LNCaP clone FGC (cell line): ENCODE measurements at regions not wholly inside any gene's neighbourhood (a gene's known extent, or its start where the extent isn't known, plus 50 kb on each side); places are given as distances from the start of the nearest gene placed in this dataset.
"Not testable (repeated sequence)": the region's sequence is repeated elsewhere in the genome, so short reads cannot be mapped to it uniquely, and the experiment has no call there.

ENCODE experiments used
- DNase-seq: peaks from one replicate; pipeline ENCODE4 v3.0.0-alpha.2; 2011; ENCODE audit warnings: low read depth
- H3K4me3 ChIP-seq: 2 replicates; pipeline ENCODE4 v1.5.1; 2011; ENCODE audit warnings: mild to moderate bottlenecking, low read depth, low read length, control low read depth
- CTCF ChIP-seq: IDR thresholded peaks from 2 replicates; pipeline ENCODE4 v1.5.1; 2012; ENCODE audit warnings: mild to moderate bottlenecking; ENCODE audit not compliant: control insufficient read depth, insufficient read depth; ENCODE audit errors: extremely low read depth

- TF ChIP-seq CTCF = no peak
- no peak for DNase-seq
- H3K4me3 ChIP-seq = no peak overlapping the region
Observed at GRCh38 chr7:17043012-17043877, 161.5 kb upstream of the AGR3 start.

- no peak overlapping the region for H3K4me3 ChIP-seq
- DNase-seq = no peak
- TF ChIP-seq CTCF = no peak
Observed at GRCh38 chr7:17044396-17044795, 162.6 kb upstream of the AGR3 start.

- no peak for DNase-seq
- TF ChIP-seq CTCF = no peak
- no peak overlapping the region for H3K4me3 ChIP-seq
Observed at GRCh38 chr7:17044861-17045260, 163.1 kb upstream of the AGR3 start.

GRCh38 chr7:17046259-17046658 lies 164.5 kb upstream of the AGR3 start:
- H3K4me3 ChIP-seq = no peak overlapping the region
- no peak for DNase-seq
- no peak for TF ChIP-seq CTCF

- DNase-seq = peak; percentile 58
- TF ChIP-seq CTCF = no peak
Observed at GRCh38 chr7:17046666-17047065, 164.9 kb upstream of the AGR3 start.

GRCh38 chr7:17053164-17053563 lies 171.4 kb upstream of the AGR3 start:
- not testable (repeated sequence) for DNase-seq, H3K4me3 ChIP-seq

More at GRCh38 chr7:17046666-17047065, 164.9 kb upstream of the AGR3 start:
- H3K4me3 ChIP-seq = no peak overlapping the region

GRCh38 chr7:17054206-17054605 lies 172.4 kb upstream of the AGR3 start:
- H3K4me3 ChIP-seq = no peak overlapping the region
- no peak for TF ChIP-seq CTCF
- no peak for DNase-seq
